ENCODE measurements at regions not wholly inside any gene's neighbourhood (a gene's known extent, or its start where the extent isn't known, plus 50 kb on each side); places are given as distances from the start of the nearest gene placed in this dataset.

DNA sequence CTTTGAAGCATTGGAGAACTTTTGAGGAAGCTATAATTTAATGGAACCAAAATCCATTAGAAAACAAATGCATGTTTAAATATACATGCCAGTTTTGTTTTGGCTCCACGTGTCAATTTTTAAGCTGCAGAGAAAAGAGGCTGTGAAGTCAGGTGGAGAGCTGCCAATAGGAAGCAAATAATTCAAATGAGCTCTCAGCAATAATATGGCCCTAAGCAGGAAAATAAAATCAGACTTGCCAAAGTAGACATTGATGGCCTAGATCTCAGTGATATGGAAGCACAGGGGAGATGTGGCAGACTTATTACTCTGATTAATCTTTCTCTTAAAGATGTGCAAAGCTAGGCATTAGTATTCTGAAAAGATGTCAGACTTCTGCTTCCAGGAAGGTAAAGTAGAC, 769.8 kb upstream of the NDST4 start:
- peak in 1 of 2 experiments; percentile 13 for DNase-seq

DNA sequence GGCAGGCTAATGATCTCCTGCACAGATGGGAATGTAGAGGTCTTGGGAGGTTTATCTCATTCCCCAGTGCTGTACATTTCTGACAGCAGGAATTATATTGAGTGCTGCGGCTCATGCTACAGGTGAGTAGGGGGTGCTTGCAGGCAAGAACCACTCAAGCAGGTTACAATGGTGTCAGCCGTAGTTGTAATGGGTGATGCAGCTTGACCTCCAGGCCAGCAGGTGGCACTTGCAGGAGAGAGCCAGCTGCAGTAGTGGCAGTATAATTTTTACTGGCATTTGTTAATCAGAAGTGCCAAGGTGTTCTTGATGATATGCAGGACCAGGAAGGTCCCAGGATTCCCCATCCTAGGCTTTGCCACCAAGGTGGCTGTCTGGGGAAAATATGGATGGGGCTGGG, 759.6 kb upstream of the NDST4 start:
- DNase-seq: no peak

GRCh38 chr4:115871596-115871995, 758.2 kb upstream of the NDST4 start:
- no peak for DNase-seq

DNA sequence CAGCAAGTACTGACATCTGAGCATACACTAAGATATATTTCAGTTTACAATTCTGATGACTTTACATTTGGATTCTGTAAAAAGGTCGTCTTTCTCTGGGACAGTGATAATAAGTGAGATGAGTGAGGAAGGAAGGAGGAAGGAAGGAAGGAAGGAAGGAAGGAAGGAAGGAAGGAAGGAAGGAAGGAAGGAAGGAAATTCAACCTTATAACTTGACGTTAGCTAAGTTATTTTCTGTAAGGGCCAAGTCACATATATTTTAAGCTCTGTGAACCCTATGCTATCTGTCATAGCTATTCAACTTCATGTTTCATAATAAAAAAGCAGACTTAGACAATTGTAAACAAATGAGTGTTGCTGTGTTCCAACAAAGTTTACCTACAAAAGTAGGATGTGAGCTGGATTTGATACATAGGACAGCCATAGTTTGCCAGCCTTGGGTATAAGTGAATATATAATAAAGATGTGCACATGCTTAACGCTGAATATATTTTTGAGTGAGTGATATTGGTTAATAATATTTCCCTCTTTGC, 753.0 kb upstream of the NDST4 start:
- DNase-seq: no peak

DNA sequence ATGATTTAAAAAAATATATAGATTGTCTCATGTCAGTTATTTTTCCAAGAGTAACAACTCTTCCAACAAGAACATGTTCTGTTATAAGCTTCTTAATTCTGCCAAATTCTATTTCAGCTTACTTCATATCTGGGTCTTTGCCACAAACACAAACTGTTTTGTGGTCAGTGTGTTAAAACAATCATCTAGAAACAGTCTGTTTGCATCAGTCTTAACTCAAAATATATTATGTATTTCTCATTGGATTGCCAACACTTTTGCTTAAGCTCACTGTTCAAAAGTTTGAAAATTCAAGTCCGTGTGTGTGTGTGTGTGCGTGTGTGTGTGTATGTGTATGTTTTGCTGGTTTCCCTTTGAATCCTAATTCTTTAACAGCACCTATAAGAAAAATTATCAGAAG, 752.3 kb upstream of the NDST4 start:
- no peak for DNase-seq

- no peak for DNase-seq
These were observed 739.3 kb upstream of the NDST4 start for GRCh38 chr4:115852767-115853091.

DNA sequence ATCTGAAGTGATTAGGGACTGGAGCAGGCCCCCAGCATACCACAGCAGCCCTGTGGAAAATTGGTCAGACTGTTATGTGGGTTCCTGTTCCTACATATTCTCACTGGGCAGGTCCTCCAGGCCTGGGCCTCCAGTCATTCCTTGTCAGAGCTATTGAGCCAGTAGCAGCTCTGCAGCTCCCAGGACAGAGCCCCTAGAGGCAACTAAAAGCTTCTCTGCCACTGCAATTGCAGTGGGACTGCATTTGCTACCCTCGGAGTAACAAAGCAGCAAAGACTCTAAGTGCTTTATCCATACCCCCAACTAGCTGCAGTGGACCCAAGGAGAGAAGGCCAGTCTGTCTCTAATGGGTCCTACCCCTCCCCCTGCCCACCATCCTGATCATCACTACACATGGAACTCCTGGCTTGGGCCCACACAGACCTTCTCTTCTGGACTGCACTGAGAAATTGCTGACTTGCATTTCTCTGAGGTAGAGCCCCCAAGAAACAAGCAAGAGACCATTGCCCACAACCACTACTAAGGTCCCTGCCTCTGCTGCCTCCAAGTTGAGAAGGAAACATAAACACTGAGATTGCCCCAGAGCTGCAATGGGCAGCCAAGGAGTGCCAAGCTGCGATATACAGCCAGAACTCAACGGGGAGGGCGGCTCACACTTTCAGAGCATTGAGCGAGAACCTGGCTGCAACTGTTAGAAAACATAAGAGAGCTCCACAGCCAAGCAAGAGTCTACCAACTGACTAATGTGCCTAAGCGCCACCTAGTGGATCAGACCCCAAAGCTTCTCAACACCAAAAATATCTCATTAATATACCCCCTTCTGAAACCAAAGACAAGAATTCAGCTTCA, 738.7 kb upstream of the NDST4 start:
- peak; percentile 31 to 62 for DNase-seq

DNA sequence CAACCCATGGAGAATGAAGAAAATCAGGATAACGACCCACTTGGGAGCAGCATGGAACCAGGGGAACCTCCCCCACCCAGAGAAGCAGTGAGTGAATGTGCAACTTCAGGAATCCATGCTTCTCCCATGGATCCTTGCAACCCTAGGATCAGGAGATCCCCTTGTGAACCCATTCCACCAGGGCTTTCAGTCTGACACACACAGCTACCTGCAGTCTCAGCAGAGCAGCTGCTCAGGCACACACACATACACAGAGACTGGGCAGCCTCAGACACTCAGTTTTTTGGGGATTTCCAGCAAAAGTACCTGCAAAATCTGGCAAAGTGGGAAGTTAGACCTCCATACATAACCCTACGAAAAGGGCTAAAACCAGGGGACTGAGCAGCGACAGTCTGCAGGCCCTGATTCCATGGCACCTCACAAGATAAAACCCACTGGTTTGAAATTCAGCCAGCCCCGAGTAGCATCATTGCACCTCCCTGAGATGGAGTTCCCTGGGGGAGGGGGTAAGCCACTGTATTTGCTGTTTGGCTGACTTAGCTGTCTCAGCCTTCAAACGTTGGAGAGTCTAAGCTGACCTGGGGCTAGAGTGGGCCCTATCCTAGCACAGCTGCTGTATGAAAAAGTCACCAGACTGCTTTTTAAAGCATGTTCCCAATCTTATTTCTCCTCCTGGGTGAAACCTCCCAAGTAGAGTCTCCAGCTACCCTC, 737.5 kb upstream of the NDST4 start:
- no peak for DNase-seq

DNA sequence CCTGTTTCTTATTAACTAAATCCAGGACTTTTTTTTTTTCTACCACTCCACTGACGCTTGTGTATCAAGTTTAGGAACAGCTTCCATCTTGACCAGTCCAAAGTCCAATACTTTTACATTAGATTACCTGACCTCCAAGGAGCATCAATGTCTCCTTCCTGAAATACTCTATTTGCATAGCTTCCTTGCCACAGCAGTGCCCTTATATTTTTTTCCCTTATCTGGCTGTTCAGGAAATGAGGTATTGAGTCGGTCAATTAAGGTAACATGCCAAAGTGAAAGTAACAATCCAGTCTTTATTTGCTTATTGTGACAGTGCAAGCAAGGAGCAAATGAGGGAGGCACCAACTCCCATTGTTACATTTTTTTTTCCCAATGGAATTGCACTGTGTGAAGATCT, 730.8 kb upstream of the NDST4 start:
- no peak for DNase-seq

- DNase-seq: no peak
These were observed 728.5 kb upstream of the NDST4 start for GRCh38 chr4:115841871-115842270.

DNA sequence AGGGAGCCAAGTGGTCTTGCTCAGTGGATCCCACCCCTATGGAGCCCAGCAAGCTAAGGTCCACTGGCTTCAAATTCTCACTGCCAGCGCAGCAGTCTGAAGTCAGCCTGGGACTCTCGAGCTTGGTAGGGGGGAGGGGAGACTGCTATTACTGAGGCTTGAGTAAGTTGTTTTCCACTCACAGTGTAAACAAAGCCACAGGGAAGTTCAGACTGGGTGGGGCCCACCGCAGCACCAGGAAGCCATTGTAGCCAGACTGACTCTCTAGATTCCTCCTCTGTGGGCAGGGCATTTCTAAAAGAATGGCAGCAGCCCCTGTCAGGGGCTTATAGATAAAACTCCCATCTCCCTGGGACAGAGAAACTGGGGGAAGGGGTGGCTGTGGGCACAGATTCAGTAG, 721.0 kb upstream of the NDST4 start:
- no peak for DNase-seq

DNA sequence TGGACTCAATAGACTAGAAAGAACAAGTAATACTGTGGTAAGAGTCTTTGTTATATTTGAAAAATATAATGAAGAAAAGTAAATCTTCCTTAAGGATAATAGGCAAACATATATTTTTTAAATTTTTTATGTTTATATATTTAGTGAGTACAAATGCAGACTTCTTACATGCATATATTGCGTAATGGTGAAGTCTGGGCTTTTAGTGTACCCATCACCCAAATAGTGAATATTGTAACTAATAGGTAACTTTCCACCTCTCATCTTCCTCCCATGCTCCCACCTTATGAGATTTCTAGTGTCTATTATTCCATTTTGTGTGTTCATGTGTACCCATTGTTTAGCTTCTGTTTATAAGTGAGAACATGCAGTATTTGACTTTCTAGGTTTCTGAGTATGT, 711.2 kb upstream of the NDST4 start:
- no peak for DNase-seq

DNA sequence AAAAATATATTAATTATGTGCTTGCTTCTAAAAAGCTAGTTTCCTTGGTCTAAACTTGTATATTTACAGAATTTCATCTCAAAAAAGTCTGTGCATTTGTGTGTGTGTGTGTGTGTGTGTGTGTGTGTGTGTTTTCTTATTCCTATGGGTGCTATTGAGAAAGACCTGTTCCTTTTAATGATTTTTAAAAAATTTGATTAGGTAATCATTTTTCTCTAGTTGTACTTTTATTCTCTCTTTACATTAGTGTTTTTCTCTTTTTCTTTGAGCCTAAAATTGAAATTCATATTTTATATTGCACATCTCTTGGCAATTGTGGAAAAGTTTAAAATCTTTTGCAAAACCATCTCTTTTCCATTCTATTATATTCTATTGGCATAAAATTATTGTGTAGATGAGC, 690.4 kb upstream of the NDST4 start:
- DNase-seq: no peak

GRCh38 chr4:115790812-115791211, 677.4 kb upstream of the NDST4 start:
- no peak for DNase-seq

DNA sequence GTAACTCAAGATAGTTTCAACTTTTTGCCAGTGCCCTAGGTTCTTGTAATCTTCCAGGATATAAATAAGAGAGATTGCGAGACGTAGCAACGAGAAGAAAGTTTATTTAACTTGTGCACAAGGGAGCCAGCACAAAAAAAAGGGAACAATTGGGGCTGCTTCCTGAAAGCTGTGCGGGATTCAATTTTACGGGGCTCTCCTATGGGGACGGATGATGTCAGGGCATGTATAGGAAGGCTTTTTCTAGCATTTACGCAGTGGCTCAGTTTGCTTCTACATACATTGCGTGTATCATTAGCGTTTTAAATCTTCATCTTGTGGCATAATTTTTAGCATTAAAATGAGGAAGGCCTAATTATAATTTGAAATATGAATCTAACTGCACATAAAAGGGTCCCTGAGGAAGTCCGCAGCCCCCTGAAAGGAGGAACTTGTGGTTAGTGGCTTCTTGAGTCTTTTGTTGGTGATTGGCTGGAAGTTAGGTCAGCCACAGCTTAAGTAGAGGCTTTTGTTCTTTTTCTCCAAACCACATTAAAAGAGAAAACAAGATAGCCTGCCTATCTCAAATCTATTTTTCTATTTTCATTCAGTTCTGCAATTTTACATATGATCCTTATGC, 668.2 kb upstream of the NDST4 start:
- no peak for DNase-seq

DNA sequence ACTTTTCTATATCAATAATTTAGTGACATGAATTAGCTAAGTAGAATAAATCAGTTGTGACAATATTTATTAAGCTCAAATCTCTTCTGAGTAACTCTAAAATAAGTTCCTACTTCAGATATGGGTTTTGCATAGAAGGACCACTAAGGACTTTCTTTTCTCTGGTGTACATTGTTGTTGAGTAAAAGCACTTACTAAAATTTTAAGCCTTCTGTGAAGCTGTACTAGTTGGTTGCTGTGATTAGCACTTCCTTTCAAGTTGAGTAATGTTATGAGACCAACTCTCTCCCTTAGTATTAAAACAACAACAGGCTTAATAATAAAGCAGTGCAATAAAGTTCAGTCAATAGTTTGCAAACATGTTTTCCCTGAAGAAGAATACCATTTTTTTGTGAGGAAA, 667.4 kb upstream of the NDST4 start:
- no peak for DNase-seq

GRCh38 chr4:115780268-115780667, 666.8 kb upstream of the NDST4 start:
- no peak for DNase-seq

DNA sequence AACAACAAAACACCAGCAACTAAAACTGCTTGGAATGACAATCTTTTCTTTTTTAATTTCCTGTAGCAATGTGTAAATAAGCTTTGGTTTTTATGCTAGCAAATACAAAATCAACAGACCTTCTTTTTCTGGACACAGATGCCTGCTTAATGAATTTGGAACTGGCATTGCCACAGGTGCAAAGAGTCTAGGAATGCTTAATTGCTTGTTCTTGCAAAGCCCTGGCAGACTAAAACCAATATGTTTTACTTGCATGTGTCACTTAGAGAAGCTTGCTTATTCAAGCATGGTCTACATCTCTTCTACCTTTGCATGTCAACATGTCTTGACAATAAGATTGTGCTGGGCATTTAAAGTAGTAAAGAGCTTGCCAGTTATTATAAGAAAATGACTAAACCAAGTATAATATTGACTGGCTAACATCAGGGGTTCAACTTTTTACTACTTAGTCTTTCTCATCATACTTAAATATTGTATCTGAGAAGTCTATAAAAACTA, 656.7 kb upstream of the NDST4 start:
- no peak for DNase-seq

- no peak for DNase-seq
These were observed 656.0 kb upstream of the NDST4 start for GRCh38 chr4:115769396-115769795.

DNA sequence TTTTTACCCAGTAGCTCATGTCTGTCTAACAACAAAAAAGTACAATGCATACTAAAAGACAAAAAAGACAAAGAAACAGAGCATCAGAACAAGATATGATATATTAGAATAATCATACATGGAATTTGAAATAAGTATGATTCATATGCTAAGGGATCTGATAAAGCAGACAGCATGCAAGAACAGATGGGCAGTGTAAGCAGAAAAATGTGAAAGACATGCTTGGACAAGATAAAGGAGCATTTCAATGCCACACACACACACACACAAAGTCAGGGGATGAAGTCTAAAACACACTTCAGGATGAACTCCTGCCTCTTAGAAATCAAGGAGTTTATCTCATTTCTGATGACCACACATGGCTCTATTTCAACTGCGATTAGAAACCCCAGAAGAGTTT, 649.6 kb upstream of the NDST4 start:
- DNase-seq: no peak

- DNase-seq: no peak
These were observed 645.8 kb upstream of the NDST4 start for GRCh38 chr4:115759231-115759630.

GRCh38 chr4:115749404-115749803, 636.0 kb upstream of the NDST4 start:
- DNase-seq: no peak

DNA sequence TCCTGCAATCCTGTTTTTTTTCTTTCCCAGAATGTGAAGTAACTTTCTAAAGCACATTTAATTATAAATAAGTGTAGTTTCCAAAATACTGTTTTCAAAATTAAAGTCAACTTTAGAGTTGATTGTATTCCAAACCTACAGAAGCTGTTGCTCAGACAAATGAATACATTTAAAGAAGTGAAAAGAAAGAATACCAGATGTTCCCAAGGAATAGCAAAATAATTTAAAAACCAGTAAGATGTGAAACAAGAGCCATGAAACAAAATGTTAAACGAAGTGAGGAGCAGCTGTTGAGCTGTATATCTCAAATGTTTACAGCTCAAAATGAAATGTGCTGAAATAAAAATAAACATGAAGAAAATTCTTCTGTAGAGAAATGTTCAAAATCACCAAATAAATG, 627.4 kb upstream of the NDST4 start:
- DNase-seq: no peak

- DNase-seq: no peak
These were observed 616.4 kb upstream of the NDST4 start for GRCh38 chr4:115729739-115730266.

Data from NCI-H2081 (cell line).